ENCODE measurements at regions not wholly inside any gene's neighbourhood (a gene's known extent, or its start where the extent isn't known, plus 50 kb on each side); places are given as distances from the start of the nearest gene placed in this dataset.

GRCh38 chr2:150653351-150653750, 165.9 kb upstream of the RND3 start:
- no peaks in the 10 kb centered on the region for H3F3A ChIP-seq (ENCODE audit: insufficient read depth, low read depth)
- H3K9me2 ChIP-seq (ENCODE audit: insufficient read depth): no peaks in the 10 kb centered on the region
- POLR2A ChIA-PET (ENCODE audit: unreplicated experiment): no interaction called here
- H3K4me1 ChIP-seq (replicated peaks; ENCODE audit: insufficient read depth): no peaks in the 10 kb centered on the region
- BruUV-seq (replicated peaks): no TSS peak
- no peaks in the 10 kb centered on the region for H3K79me2 ChIP-seq (ENCODE audit: low read depth)
- no peak for DNase-seq
- no peaks in the 10 kb centered on the region for H4K20me1 ChIP-seq (ENCODE audit: insufficient read depth)
- no peak overlapping the region for H2AFZ ChIP-seq
- H3K36me3 ChIP-seq (ENCODE audit: low read depth): no peaks in the 10 kb centered on the region
- no peak overlapping the region for H3K4me2 ChIP-seq
- intact Hi-C loops (cut with micrococcal nuclease; ENCODE audit: unreplicated experiment): no loop called here
- TF ChIP-seq, protein P1, sequence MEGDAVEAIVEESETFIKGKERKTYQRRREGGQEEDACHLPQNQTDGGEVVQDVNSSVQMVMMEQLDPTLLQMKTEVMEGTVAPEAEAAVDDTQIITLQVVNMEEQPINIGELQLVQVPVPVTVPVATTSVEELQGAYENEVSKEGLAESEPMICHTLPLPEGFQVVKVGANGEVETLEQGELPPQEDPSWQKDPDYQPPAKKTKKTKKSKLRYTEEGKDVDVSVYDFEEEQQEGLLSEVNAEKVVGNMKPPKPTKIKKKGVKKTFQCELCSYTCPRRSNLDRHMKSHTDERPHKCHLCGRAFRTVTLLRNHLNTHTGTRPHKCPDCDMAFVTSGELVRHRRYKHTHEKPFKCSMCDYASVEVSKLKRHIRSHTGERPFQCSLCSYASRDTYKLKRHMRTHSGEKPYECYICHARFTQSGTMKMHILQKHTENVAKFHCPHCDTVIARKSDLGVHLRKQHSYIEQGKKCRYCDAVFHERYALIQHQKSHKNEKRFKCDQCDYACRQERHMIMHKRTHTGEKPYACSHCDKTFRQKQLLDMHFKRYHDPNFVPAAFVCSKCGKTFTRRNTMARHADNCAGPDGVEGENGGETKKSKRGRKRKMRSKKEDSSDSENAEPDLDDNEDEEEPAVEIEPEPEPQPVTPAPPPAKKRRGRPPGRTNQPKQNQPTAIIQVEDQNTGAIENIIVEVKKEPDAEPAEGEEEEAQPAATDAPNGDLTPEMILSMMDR (conservative IDR thresholded peaks at IDR 0.05): no peak
- no peak for TF ChIP-seq EZH2 (IDR thresholded peaks at IDR 0.05; ENCODE audit: low read depth)
- no peak overlapping the region for H3K4me3 ChIP-seq
- CTCF ChIA-PET: no interaction called here
- no peaks in the 10 kb centered on the region for H3K9me3 ChIP-seq (ENCODE audit: insufficient read depth, low read depth)
- H3K27ac ChIP-seq: no peak overlapping the region
- no peaks in the 10 kb centered on the region for H3K27me3 ChIP-seq (ENCODE audit: insufficient read depth, low read depth)

DNA sequence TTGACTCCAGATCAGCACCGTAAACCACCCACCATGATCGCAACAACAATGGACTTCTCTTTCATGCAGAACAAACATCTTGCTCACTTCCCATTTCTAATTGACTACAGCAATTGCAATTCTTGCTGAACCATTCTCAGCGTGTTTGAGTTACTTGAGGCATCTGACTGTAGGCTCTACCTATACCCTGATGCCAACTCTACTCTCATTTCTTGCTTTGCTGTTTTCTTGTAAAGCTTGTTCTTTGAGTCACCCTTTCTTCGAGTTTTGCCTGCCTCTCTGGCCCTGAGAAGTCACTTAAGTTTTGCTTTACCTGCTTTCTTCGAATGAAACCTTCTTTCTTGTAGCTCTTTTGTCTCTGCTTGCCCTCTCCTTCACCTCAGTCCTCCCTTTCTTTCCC, 160.5 kb upstream of the RND3 start:
- H3K4me1 ChIP-seq (replicated peaks; ENCODE audit: insufficient read depth): no peaks in the 10 kb centered on the region
- H3K79me2 ChIP-seq (ENCODE audit: low read depth): no peaks in the 10 kb centered on the region
- H3K4me3 ChIP-seq: no peak overlapping the region
- no peak overlapping the region for H2AFZ ChIP-seq
- intact Hi-C loops (cut with micrococcal nuclease; ENCODE audit: unreplicated experiment): no loop called here
- no peak for TF ChIP-seq EZH2 (IDR thresholded peaks at IDR 0.05; ENCODE audit: low read depth)
- TF ChIP-seq, protein P1 (conservative IDR thresholded peaks at IDR 0.05): no peak
- H3K9me2 ChIP-seq (ENCODE audit: insufficient read depth): no peaks in the 10 kb centered on the region
- H3K27ac ChIP-seq: no peak overlapping the region
- H3K4me2 ChIP-seq: no peak overlapping the region
- BruUV-seq (replicated peaks): no TSS peak
- DNase-seq: no peak
- ChIA-PET CTCF (interaction anchor here (0.6 kb wide), 1 partner anchor 268 kb away, joined by 5 read pairs; no protein-coding TSS in a partner anchor), POLR2A (ENCODE audit: unreplicated experiment) (no interaction called here)
- H3K9me3 ChIP-seq (ENCODE audit: insufficient read depth, low read depth): no peaks in the 10 kb centered on the region
- H3K27me3 ChIP-seq (ENCODE audit: insufficient read depth, low read depth): no peaks in the 10 kb centered on the region
- no peaks in the 10 kb centered on the region for H3K36me3 ChIP-seq (ENCODE audit: low read depth)
- H3F3A ChIP-seq (ENCODE audit: insufficient read depth, low read depth): no peaks in the 10 kb centered on the region
- H4K20me1 ChIP-seq (ENCODE audit: insufficient read depth): no peaks in the 10 kb centered on the region

- no peak for DNase-seq
- no peaks in the 10 kb centered on the region for H3K27me3 ChIP-seq (ENCODE audit: insufficient read depth, low read depth)
- H3K4me1 ChIP-seq (replicated peaks; ENCODE audit: insufficient read depth): no peaks in the 10 kb centered on the region
- no peak overlapping the region for H2AFZ ChIP-seq
- BruUV-seq (replicated peaks): no TSS peak
- no peak for TF ChIP-seq EZH2 (IDR thresholded peaks at IDR 0.05; ENCODE audit: low read depth)
- TF ChIP-seq, protein P1 (conservative IDR thresholded peaks at IDR 0.05): no peak
- H3K4me3 ChIP-seq: no peak overlapping the region
- no peaks in the 10 kb centered on the region for H3K79me2 ChIP-seq (ENCODE audit: low read depth)
- no peaks in the 10 kb centered on the region for H4K20me1 ChIP-seq (ENCODE audit: insufficient read depth)
- H3K4me2 ChIP-seq: no peak overlapping the region
- no peak overlapping the region for H3K27ac ChIP-seq
- H3K9me3 ChIP-seq (ENCODE audit: insufficient read depth, low read depth): no peaks in the 10 kb centered on the region
- ChIA-PET CTCF (no interaction called here), POLR2A (ENCODE audit: unreplicated experiment) (no interaction called here)
- no peaks in the 10 kb centered on the region for H3K36me3 ChIP-seq (ENCODE audit: low read depth)
- H3K9me2 ChIP-seq (ENCODE audit: insufficient read depth): no peaks in the 10 kb centered on the region
- intact Hi-C loops (cut with micrococcal nuclease; ENCODE audit: unreplicated experiment): no loop called here
- H3F3A ChIP-seq (ENCODE audit: insufficient read depth, low read depth): no peaks in the 10 kb centered on the region
Observed at GRCh38 chr2:150646746-150647145, 159.3 kb upstream of the RND3 start.

Measured in PC-9 (cell line).